ENCODE measurements at regions not wholly inside any gene's neighbourhood (a gene's known extent, or its start where the extent isn't known, plus 50 kb on each side); places are given as distances from the start of the nearest gene placed in this dataset.
"Not testable (repeated sequence)": the region's sequence is repeated elsewhere in the genome, so short reads cannot be mapped to it uniquely, and the experiment has no call there.

- Mint-ChIP-seq H3K9me3 (no peaks in the 10 kb centered on the region), H3K27ac (no peak overlapping the region), H3K4me3 (no peak overlapping the region), H3K27me3 (peaks cover 4% of the 10 kb centered on the region), H3K36me3 (no peaks in the 10 kb centered on the region), H3K4me1 (no peaks in the 10 kb centered on the region)
Observed at GRCh38 chr14:54256156-54256555, 140.7 kb upstream of the CDKN3 start.

DNA sequence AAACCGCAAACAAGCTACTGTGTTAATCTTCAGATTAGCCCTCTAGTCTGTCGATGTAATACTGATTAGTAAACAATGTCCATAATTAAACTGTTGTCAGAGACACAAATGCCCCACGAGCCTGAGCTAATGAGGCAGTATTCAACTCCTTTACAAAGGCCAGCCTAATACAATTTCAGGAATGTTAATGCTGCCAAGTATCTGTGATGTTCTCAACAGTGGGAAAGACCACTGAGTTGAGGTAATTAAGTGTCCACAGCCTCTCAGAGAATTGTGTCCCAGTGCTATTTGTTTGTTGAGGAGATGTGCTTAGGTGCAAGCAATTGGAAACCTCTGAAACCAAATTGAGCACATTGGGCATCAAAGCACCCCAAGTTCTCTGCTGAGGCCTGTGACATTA is 139.4 kb upstream of the CDKN3 start:
- H3K9me3 Mint-ChIP-seq, result no peaks in the 10 kb centered on the region

DNA sequence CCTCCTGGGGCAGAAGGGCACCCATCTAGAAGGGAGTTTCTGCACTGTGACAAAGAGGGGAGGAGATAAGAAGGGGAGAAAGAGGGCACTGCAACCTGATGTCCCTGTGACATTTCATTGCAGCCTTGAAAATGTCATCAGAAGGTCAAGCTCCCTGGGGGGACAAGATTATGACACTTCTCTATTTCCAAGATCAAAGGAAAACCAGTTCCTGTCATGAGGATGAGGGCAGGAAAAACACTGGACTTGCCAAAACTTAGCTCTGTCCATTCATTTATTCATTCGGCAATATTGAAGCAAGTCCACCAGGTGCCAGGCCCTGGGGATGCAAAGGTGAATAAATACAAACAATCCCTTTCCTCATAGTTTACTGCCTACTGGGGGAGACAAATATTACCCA is 138.4 kb upstream of the CDKN3 start:
- Mint-ChIP-seq H3K27me3 (peaks cover 6% of the 10 kb centered on the region), H3K36me3 (no peaks in the 10 kb centered on the region), H3K27ac (no peak overlapping the region), H3K4me3 (no peak overlapping the region), H3K9me3 (no peaks in the 10 kb centered on the region), H3K4me1 (no peaks in the 10 kb centered on the region)

More for the DNA sequence above, 139.4 kb upstream of the CDKN3 start:
- Mint-ChIP-seq H3K4me3 (no peak overlapping the region), H3K36me3 (no peaks in the 10 kb centered on the region), H3K4me1 (no peaks in the 10 kb centered on the region), H3K27ac (no peak overlapping the region), H3K27me3 (peaks cover 6% of the 10 kb centered on the region)

- H3K4me3 Mint-ChIP-seq, result no peak overlapping the region
- no peak overlapping the region for H3K27ac Mint-ChIP-seq
- no peaks in the 10 kb centered on the region for H3K36me3 Mint-ChIP-seq
- no peaks in the 10 kb centered on the region for H3K4me1 Mint-ChIP-seq
- peaks cover 6% of the 10 kb centered on the region for H3K27me3 Mint-ChIP-seq
- H3K9me3 Mint-ChIP-seq, result no peaks in the 10 kb centered on the region
Observed at GRCh38 chr14:54259821-54260220, 137.0 kb upstream of the CDKN3 start.

DNA sequence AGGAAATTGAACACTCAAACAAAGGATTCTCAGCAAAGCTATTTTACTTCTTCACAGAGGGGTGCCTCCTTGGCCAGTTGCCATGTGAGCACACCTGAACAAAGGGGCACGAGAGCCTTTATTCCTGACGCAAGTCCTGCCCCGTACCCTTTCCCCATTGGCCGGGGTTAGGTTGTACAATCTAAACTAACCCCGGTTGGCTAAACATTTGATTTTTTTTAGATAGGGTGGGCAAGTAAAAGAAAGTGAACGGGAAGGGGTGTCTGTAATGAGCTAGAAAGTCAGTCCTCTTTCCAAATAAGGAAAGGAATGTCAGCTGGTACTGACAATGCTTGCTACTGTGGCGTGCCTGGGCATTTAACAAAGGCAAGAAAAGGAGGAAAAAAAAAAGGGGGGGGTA is 135.5 kb upstream of the CDKN3 start:
- Mint-ChIP-seq H3K4me3 (no peak overlapping the region), H3K4me1 (no peaks in the 10 kb centered on the region), H3K27me3 (peaks cover 8% of the 10 kb centered on the region), H3K9me3 (no peaks in the 10 kb centered on the region), H3K27ac (no peak overlapping the region), H3K36me3 (no peaks in the 10 kb centered on the region)

- not testable (repeated sequence) for H3K9me3 Mint-ChIP-seq, H3K27me3 Mint-ChIP-seq, H3K4me3 Mint-ChIP-seq, H3K27ac Mint-ChIP-seq, H3K36me3 Mint-ChIP-seq, H3K4me1 Mint-ChIP-seq
Observed at GRCh38 chr14:54266616-54267015, 130.2 kb upstream of the CDKN3 start.

DNA sequence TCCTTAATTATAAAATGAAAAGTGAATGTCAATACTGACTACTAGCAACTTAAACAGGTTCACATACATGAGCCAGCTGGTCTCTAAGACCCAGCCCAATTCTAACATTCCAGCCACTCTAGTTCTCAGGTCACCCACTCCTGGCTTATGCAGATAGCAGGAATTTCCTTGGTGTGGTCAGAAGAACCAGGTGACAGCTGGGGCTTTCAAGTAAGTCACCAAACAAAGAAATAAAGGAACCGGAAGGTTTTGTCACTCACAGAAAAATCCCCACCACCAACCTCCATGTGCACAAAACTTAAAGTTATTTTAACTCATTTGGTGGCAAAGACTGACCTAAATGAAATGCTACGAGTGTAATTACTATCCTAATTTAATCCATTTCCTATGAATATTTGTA is 129.6 kb upstream of the CDKN3 start:
- H3K27me3 Mint-ChIP-seq, result peaks cover 6% of the 10 kb centered on the region
- no peaks in the 10 kb centered on the region for H3K4me1 Mint-ChIP-seq
- H3K36me3 Mint-ChIP-seq, result no peaks in the 10 kb centered on the region
- no peaks in the 10 kb centered on the region for H3K9me3 Mint-ChIP-seq
- no peak overlapping the region for H3K4me3 Mint-ChIP-seq
- H3K27ac Mint-ChIP-seq, result no peak overlapping the region

DNA sequence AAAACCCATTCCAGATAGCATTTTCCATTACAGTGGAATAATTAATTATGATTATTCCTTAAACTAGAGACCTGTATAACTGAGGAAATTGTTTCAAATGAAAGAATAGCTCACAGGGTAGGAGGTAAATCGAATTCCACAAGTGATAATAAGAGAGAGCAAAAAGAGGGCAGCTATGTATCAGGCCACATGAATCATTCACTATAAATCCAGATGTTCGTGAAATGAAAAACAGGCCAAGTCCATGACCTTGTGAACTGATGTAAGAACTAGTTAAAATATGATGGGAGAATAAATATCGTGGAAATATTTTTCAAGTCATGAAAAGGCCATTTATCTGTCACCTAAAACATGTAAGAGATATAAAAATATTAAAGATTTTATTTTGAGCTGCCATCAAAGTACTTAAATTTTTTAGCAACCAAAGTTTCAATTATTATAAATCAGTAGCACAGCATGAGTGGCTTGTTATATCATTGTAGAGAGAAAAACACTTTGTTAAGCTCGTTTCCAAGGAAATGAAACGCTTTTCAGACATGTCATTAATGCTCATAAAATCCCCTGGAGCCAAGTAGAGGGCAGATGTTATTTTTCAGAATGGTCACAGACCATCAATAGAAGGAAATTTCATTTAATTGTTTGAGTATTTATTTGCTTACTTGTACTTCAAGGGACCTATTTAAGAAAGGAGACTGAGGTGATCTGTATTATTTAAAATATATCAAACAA is 120.6 kb upstream of the CDKN3 start:
- H3K27ac Mint-ChIP-seq, result no peak overlapping the region
- no peak overlapping the region for H3K4me3 Mint-ChIP-seq
- H3K4me1 Mint-ChIP-seq, result no peaks in the 10 kb centered on the region
- H3K9me3 Mint-ChIP-seq, result no peaks in the 10 kb centered on the region
- no peaks in the 10 kb centered on the region for H3K36me3 Mint-ChIP-seq
- peaks cover 4% of the 10 kb centered on the region for H3K27me3 Mint-ChIP-seq

DNA sequence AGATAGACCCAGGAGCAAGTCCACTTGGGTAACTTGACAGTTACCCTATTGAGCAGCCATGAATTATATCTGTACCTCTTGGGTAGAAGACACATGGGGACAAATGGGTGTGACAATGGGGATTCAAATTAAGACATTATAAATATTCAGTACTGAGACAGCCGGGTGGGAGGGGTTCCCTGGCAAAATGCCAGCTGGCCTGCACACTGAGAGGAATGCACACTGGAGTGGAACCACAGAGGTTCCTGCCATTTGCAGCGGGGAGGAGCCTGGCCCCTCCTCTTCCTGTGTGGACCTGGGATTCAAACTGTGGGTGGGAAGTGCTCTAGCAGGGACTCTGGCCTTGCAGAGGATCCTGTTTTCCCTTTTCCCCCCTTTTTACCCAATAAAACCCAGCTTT is 118.7 kb upstream of the CDKN3 start:
- H3K27ac Mint-ChIP-seq, result no peak overlapping the region
- no peak overlapping the region for H3K4me3 Mint-ChIP-seq
- H3K27me3 Mint-ChIP-seq, result peaks cover 4% of the 10 kb centered on the region
- no peaks in the 10 kb centered on the region for H3K36me3 Mint-ChIP-seq
- no peaks in the 10 kb centered on the region for H3K9me3 Mint-ChIP-seq
- H3K4me1 Mint-ChIP-seq, result no peaks in the 10 kb centered on the region

DNA sequence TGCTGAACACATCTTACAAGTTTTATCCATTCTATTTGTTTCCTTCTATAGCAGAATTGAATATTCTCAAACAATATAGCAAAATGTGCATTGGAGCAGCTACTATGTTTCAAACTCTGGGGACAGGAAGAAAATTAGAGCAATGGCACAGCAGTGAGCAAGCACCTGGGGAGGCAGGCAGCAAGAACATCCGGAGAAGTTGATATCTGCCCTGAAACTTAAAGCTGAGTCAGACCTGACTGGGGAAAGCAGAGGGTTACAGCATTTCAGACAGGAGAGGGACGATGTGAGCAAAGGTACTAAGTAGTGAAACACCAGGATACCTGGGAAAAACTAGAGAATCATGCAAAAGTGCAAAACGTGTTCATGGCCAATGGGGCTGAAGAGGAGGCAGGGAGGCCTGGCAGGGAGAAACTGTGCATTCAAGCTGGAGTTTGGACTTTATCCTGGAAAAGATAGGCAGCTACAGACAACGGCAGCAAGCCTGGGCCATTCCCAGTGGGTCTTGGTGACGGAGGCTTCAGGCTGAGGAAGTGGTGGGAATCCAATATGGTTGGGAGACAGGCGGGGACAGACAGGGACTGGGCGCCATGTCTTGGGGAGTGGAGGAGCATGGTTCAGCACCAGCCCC is 118.0 kb upstream of the CDKN3 start:
- H3K36me3 Mint-ChIP-seq, result no peaks in the 10 kb centered on the region
- H3K9me3 Mint-ChIP-seq, result no peaks in the 10 kb centered on the region
- H3K4me1 Mint-ChIP-seq, result no peaks in the 10 kb centered on the region
- H3K27me3 Mint-ChIP-seq, result peaks cover 4% of the 10 kb centered on the region
- H3K4me3 Mint-ChIP-seq, result no peak overlapping the region
- H3K27ac Mint-ChIP-seq, result no peak overlapping the region

- no peaks in the 10 kb centered on the region for H3K9me3 Mint-ChIP-seq
- H3K4me3 Mint-ChIP-seq, result no peak overlapping the region
- H3K4me1 Mint-ChIP-seq, result no peaks in the 10 kb centered on the region
- no peak overlapping the region for H3K27ac Mint-ChIP-seq
- peaks cover 7% of the 10 kb centered on the region for H3K27me3 Mint-ChIP-seq
- H3K36me3 Mint-ChIP-seq, result no peaks in the 10 kb centered on the region
Observed at GRCh38 chr14:54282849-54283248, 114.0 kb upstream of the CDKN3 start.

GRCh38 chr14:54285030-54285429 is 111.8 kb upstream of the CDKN3 start:
- H3K4me1 Mint-ChIP-seq, result no peaks in the 10 kb centered on the region
- peaks cover 7% of the 10 kb centered on the region for H3K27me3 Mint-ChIP-seq
- no peak overlapping the region for H3K27ac Mint-ChIP-seq
- no peaks in the 10 kb centered on the region for H3K9me3 Mint-ChIP-seq
- no peak overlapping the region for H3K4me3 Mint-ChIP-seq
- no peaks in the 10 kb centered on the region for H3K36me3 Mint-ChIP-seq

DNA sequence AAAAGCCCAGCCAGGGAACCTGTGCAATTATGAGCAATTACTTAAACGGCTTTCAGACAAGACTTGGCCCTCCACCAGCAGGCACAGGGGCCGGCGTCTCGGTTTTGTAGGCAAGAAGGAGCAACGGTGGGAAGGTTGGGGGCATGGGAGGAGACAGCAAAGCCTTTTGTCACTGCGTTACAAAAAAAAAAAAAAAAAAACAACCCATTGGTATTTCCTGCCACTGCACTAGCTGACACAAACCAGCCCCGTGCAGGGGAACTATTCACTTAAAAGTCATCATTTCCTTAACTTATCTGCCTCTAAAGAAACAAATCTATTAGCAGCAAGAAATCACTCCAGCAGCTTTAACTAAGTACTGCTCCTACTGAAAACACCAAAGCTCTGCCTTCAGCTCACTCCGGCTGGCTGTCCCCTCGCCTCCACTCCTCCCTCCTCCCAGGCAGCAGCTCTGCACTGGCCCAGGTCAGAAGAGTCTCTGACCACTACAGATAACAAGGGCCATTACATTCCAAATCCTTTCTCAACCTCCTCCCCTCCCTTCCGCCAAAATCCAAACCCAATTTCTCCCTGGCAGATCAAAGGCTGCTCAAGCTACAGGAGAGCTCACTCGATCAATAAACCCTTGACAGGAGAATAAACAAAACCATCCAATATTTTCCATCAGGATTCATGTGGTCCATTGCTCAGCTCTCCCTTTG is 105.2 kb upstream of the CDKN3 start:
- Mint-ChIP-seq H3K4me3 (no peak overlapping the region), H3K36me3 (no peaks in the 10 kb centered on the region), H3K4me1 (no peaks in the 10 kb centered on the region), H3K27me3 (peaks cover 12% of the 10 kb centered on the region), H3K27ac (no peak overlapping the region), H3K9me3 (no peaks in the 10 kb centered on the region)

DNA sequence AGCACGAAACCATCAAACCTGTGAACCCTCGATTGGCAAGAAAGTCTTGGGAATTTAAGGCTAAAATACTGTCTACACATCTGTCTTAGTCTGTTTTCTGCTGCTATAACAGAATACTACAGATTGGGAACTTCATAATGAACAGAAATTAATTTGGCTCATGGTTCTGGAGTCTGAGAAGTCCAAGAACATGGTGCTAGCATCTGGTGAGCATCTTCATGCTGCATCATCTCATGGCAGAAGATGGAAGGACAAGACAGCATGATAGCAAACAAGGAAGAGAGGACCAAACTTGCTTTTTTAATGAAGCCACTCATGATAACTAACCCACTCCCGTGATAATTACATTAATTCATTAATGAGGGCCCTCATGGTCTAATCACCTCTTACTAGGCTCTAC is 102.0 kb upstream of the CDKN3 start:
- Mint-ChIP-seq H3K9me3 (no peaks in the 10 kb centered on the region), H3K27me3 (peaks cover 19% of the 10 kb centered on the region), H3K4me1 (no peaks in the 10 kb centered on the region), H3K27ac (no peak overlapping the region), H3K36me3 (no peaks in the 10 kb centered on the region), H3K4me3 (no peak overlapping the region)

- Mint-ChIP-seq H3K4me1 (no peaks in the 10 kb centered on the region), H3K36me3 (no peaks in the 10 kb centered on the region), H3K27ac (no peak overlapping the region), H3K9me3 (no peaks in the 10 kb centered on the region), H3K4me3 (no peak overlapping the region), H3K27me3 (peaks cover 18% of the 10 kb centered on the region)
Observed at GRCh38 chr14:54299410-54300363, 97.1 kb upstream of the CDKN3 start.

Data from activated naive CD4-positive, alpha-beta T cell treated with anti-CD3 and anti-CD28 coated beads, Interleukin-2, amount 50 U/mL, for 24 hours (primary cell).